Colonic mucosa (tissue), 4 donors: ENCODE measurements at regions not wholly inside any gene's neighbourhood (a gene's known extent, or its start where the extent isn't known, plus 50 kb on each side); places are given as distances from the start of the nearest gene placed in this dataset.

ENCODE experiments used
- DNase-seq: peaks from one replicate; pipeline ENCODE4 v3.0.0-alpha.2; 2020
- H3K27ac ChIP-seq: fragments of 200-600 bp; one replicate; pipeline ENCODE4 v1.8.0; 2021
- H3K27me3 ChIP-seq: fragments of 200-600 bp; one replicate; pipeline ENCODE4 v1.8.0; 2021
- H3K36me3 ChIP-seq: fragments of 200-600 bp; one replicate; pipeline ENCODE4 v1.8.0; 2021
- H3K4me1 ChIP-seq: fragments of 200-600 bp; one replicate; pipeline ENCODE4 v1.8.0; 2021; ENCODE audit warnings: mild to moderate bottlenecking
- H3K4me3 ChIP-seq: fragments of 200-600 bp; one replicate; pipeline ENCODE4 v1.8.0; 2021
- H3K9ac ChIP-seq, 2 donors: one replicate each; pipeline ENCODE4 v1.7.0; 2013; ENCODE audit warnings: control low read depth in 2 of 2, low read depth in 2 of 2, low read length in 2 of 2
- H3K9me3 ChIP-seq: fragments of 200-600 bp; one replicate; pipeline ENCODE4 v1.8.0; 2021
- CTCF ChIP-seq: fragments of 200-600 bp; IDR thresholded peaks from one replicate; pipeline ENCODE4 v1.8.0; 2022; ENCODE audit warnings: antibody characterized with exemption, mild to moderate bottlenecking
- intact Hi-C: fragments of 100-400 bp; cut with DNase I; formaldehyde crosslinking; loops from one replicate; pipeline ENCODE4 v1.14.1; 2022
- donor health status: healthy.
- donor health status: DM: no; HTN: no; CAD: no.
- donor health status: DM: no; HTN: no; CAD: no.

DNA sequence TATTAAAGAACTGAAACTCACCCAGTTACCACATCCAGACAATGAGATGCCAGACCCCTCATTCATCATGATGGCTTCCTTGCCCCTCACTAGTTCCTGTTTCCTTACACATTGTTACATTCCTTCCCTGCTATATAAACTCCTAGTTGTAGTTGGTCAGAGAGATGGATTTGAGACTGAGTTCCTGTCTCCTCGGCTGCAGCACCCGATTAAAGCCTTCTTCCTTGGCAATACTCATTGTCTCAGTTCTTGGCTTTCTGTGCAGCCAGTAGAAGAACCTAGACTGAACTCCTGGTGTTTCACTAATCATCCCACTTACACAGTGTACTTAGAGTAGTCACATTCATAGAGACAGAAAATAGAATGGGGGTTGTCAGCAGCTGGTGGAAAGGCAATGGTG, 324.7 kb downstream of the TRIML1 start:
- H3K4me1 ChIP-seq = no peaks in the 10 kb centered on the region
- H3K27me3 ChIP-seq = no peaks in the 10 kb centered on the region
- DNase-seq = no peak
- H3K9me3 ChIP-seq = no peaks in the 10 kb centered on the region
- no peak overlapping the region for H3K9ac ChIP-seq
- H3K27ac ChIP-seq = no peak overlapping the region
- TF ChIP-seq CTCF = no peak
- intact Hi-C loops = no loop called here
- no peak overlapping the region for H3K4me3 ChIP-seq
- no peaks in the 10 kb centered on the region for H3K36me3 ChIP-seq

- Histone ChIP-seq H3K4me3 (no peak overlapping the region), H3K27me3 (no peaks in the 10 kb centered on the region), H3K36me3 (no peaks in the 10 kb centered on the region), H3K9ac (no peak overlapping the region), H3K9me3 (no peaks in the 10 kb centered on the region), H3K4me1 (no peaks in the 10 kb centered on the region), H3K27ac (no peak overlapping the region)
- DNase-seq = no peak
- intact Hi-C loops = no loop called here
- TF ChIP-seq CTCF = no peak
Observed at GRCh38 chr4:188466001-188466400, 326.8 kb downstream of the TRIML1 start.

- H3K4me3 ChIP-seq = no peak overlapping the region
- H3K27ac ChIP-seq = no peak overlapping the region
- H3K9ac ChIP-seq = no peak overlapping the region
- no peaks in the 10 kb centered on the region for H3K9me3 ChIP-seq
- no peaks in the 10 kb centered on the region for H3K4me1 ChIP-seq
- intact Hi-C loops = no loop called here
- H3K27me3 ChIP-seq = no peaks in the 10 kb centered on the region
- TF ChIP-seq CTCF = no peak
- DNase-seq = no peak
- no peaks in the 10 kb centered on the region for H3K36me3 ChIP-seq
Observed at GRCh38 chr4:188484256-188484655, 345.0 kb downstream of the TRIML1 start.

DNA sequence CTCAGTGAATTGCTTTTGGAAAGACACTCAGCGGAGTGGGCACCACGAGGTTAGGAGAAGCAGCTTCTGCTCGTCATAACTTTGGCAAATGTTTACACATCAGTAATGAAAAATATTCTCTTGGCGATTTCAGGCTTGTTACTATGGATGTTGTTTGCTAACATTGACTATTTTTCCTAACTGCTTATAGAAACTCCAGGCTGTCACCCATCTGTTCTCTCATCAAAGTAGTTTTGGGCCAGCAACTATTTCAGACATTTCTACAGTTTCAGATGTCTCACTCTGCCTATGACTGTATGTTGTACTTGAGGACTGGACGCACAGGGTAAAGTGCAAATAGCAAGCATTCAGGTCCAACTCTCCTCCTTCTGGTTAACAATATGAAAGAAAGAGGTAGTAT, 346.7 kb downstream of the TRIML1 start:
- no peak for TF ChIP-seq CTCF
- H3K4me1 ChIP-seq = no peaks in the 10 kb centered on the region
- no peak for DNase-seq
- intact Hi-C loops = no loop called here
- H3K9me3 ChIP-seq = no peaks in the 10 kb centered on the region
- H3K27me3 ChIP-seq = no peaks in the 10 kb centered on the region
- H3K36me3 ChIP-seq = no peaks in the 10 kb centered on the region
- no peak overlapping the region for H3K27ac ChIP-seq
- no peak overlapping the region for H3K9ac ChIP-seq
- H3K4me3 ChIP-seq = no peak overlapping the region

- H3K27ac ChIP-seq = no peak overlapping the region
- no peak for TF ChIP-seq CTCF
- DNase-seq = no peak
- no peaks in the 10 kb centered on the region for H3K27me3 ChIP-seq
- H3K9ac ChIP-seq = no peak overlapping the region
- intact Hi-C loops = no loop called here
- H3K9me3 ChIP-seq = no peaks in the 10 kb centered on the region
- no peaks in the 10 kb centered on the region for H3K4me1 ChIP-seq
- no peak overlapping the region for H3K4me3 ChIP-seq
- no peaks in the 10 kb centered on the region for H3K36me3 ChIP-seq
Observed at GRCh38 chr4:188492886-188493285, 353.6 kb downstream of the TRIML1 start.

GRCh38 chr4:188495169-188495568, 355.9 kb downstream of the TRIML1 start:
- no peaks in the 10 kb centered on the region for H3K36me3 ChIP-seq
- no peak overlapping the region for H3K4me3 ChIP-seq
- H3K9me3 ChIP-seq = no peaks in the 10 kb centered on the region
- no peaks in the 10 kb centered on the region for H3K4me1 ChIP-seq
- no peak for DNase-seq
- intact Hi-C loops = no loop called here
- no peak for TF ChIP-seq CTCF
- H3K9ac ChIP-seq = no peak overlapping the region
- no peak overlapping the region for H3K27ac ChIP-seq
- no peaks in the 10 kb centered on the region for H3K27me3 ChIP-seq
